ENCODE measurements at regions not wholly inside any gene's neighbourhood (a gene's known extent, or its start where the extent isn't known, plus 50 kb on each side); places are given as distances from the start of the nearest gene placed in this dataset.
"Not testable (repeated sequence)": the region's sequence is repeated elsewhere in the genome, so short reads cannot be mapped to it uniquely, and the experiment has no call there.

DNA sequence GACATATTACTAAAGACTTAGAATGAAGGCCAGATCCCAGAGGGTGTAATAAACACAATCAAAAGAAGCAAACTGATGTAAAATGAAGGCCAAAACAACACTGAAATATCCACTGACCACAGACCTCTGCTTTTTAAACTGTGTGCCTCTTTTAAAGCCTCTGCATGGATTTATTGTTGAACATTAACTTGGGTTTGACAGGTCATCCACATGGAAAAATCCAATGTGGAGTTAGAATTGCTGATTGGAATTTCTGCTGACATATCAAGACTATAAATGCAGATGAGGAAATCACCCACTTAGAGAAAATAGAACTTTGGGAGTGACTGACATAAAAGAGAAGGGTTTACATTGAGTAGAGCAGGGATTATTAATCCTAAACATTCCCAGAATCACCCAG, 853.9 kb upstream of the RAG2 start:
- H3K9me3 Mint-ChIP-seq, result peaks cover 5% of the 10 kb centered on the region
- H3K4me3 Mint-ChIP-seq, result no peak overlapping the region
- intact Hi-C loops (cut with micrococcal nuclease), result no loop called here
- H3K27ac Mint-ChIP-seq, result no peak overlapping the region
- no peak for DNase-seq
- no peaks in the 10 kb centered on the region for H3K27me3 Mint-ChIP-seq
- no peaks in the 10 kb centered on the region for H3K4me1 Mint-ChIP-seq
- H3K36me3 Mint-ChIP-seq (ENCODE audit: low read depth), result no peaks in the 10 kb centered on the region

DNA sequence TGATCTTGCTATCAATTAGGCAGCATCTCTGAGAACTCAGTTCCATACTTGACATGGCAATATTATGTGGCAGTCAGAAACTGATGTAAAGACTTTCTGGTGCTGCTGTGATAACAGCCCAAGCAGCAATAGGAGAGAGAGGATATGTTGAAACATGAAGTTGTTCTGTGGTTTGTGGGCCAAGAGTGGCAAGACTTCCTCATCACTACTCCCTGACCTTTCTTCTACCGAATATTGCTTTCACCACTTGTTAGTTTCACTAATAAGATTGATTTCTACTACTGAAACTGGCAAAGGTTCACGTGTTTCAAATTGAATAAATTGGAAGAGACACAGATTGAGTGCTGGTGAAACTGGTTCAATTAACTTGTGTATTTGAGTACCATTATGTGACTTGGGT, 852.6 kb upstream of the RAG2 start:
- H3K27me3 Mint-ChIP-seq, result no peaks in the 10 kb centered on the region
- DNase-seq, result no peak
- H3K9me3 Mint-ChIP-seq, result peaks cover 5% of the 10 kb centered on the region
- intact Hi-C loops (cut with micrococcal nuclease), result no loop called here
- no peaks in the 10 kb centered on the region for H3K36me3 Mint-ChIP-seq (ENCODE audit: low read depth)
- no peak overlapping the region for H3K4me3 Mint-ChIP-seq
- H3K27ac Mint-ChIP-seq, result no peak overlapping the region
- H3K4me1 Mint-ChIP-seq, result no peaks in the 10 kb centered on the region

DNA sequence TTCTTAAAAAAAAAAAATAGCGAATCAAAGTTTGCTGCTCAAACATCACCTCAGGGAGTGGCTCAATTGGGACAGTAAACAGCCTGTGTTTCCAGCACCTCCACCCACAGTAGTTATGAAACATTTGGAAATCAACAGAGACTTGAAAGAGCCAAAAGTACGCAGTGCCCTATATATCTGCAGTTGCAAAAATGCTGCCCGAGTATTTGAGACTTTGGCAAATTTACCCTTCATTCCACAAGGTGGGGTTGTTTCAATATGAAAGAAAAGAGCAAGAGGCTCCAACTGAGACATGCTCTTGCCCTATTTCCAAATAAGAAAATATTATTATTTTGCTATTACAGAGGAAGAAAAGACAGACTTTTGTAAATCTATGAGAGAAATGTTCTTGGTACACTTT, 851.1 kb upstream of the RAG2 start:
- Mint-ChIP-seq H3K4me1 (no peaks in the 10 kb centered on the region), H3K4me3 (no peak overlapping the region), H3K36me3 (ENCODE audit: low read depth) (no peaks in the 10 kb centered on the region), H3K27me3 (no peaks in the 10 kb centered on the region), H3K27ac (no peak overlapping the region), H3K9me3 (peaks cover 3% of the 10 kb centered on the region)
- intact Hi-C loops (cut with micrococcal nuclease), result no loop called here
- DNase-seq, result no peak

DNA sequence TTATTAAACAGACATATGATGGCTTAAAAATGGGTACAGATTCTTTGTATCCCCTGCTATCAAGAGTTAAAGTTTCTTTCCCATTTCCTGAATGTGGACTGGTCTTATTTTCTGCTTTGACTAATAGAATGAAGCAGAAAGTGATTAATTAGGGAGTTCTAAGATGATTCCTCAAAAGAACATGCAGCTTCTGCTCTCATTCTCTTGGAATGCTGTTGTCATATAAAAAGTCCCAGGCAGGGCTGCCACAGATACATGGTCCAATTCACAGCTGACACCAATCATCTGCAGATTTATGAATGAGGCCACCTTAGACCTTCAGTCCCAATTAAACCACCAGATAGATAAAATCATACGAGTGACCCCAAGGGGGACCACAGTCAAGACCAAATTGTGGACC, 844.5 kb upstream of the RAG2 start:
- Mint-ChIP-seq H3K4me1 (no peaks in the 10 kb centered on the region), H3K9me3 (no peaks in the 10 kb centered on the region), H3K27me3 (no peaks in the 10 kb centered on the region), H3K36me3 (ENCODE audit: low read depth) (no peaks in the 10 kb centered on the region), H3K27ac (no peak overlapping the region), H3K4me3 (no peak overlapping the region)
- intact Hi-C loops (cut with micrococcal nuclease), result no loop called here
- DNase-seq, result no peak

DNA sequence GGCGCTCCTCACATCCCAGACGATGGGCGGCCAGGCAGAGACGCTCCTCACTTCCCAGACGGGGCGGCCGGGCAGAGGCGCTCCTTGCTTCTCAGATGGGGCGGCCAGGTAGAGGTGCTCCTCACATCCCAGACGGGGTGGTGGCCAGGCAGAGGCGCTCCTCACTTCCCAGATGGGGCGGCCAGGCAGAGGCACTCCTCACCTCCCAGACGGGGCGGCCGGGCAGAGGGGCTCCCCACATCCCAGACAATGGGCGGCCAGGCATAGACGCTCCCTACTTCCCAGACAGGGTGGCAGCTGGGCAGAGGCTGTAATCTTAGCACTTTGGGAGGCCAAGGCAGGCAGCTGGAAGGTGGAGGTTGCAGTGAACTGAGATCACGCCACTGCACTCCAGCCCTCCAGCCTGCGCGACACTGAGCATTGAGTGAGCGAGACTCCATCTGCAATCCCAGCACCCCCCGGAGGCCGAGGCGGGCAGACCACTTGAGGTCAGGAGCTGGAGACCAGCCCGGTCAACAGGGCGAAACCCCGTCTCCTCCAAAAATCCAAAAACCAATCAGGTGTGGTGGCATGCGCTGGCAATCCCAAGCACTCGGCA, 833.7 kb upstream of the RAG2 start:
- DNase-seq; H3K4me3 Mint-ChIP-seq; intact Hi-C loops (cut with micrococcal nuclease); H3K4me1 Mint-ChIP-seq; H3K27me3 Mint-ChIP-seq; H3K9me3 Mint-ChIP-seq; H3K27ac Mint-ChIP-seq; H3K36me3 Mint-ChIP-seq (ENCODE audit: low read depth): not testable (repeated sequence)

DNA sequence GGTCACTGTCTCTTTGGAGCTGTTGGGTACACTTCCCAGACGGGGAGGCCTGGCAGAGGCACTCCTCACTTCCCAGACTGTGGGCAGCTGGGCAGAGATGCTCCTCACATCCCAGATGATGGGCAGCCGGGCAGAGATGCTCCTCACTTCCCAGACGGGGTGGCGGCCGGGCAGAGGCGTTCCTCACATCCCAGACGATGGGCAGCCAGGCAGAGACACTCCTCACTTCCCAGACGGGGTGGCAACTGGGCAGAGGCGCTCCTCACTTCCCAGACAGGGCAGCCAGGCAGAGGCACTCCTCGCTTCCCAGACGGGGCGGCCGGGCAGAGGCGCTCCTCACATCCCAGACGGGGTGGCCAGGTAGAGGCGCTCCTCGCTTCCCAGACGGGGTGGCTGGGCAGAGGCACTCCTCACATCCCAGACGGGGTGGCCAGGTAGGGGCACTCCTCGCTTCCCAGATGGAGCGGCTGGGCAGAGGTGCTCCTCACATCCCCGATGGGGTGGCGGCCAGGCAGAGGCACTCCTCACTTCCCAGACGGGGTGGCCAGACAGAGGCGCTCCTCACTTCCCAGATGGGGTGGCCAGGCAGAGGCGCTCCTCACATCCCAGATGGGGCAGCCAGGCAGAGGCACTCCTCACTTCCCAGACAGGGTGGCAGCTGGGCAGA, 833.1 kb upstream of the RAG2 start:
- H3K9me3 Mint-ChIP-seq; H3K4me3 Mint-ChIP-seq; H3K27ac Mint-ChIP-seq; DNase-seq; intact Hi-C loops (cut with micrococcal nuclease); H3K27me3 Mint-ChIP-seq; H3K36me3 Mint-ChIP-seq (ENCODE audit: low read depth); H3K4me1 Mint-ChIP-seq: not testable (repeated sequence)

DNA sequence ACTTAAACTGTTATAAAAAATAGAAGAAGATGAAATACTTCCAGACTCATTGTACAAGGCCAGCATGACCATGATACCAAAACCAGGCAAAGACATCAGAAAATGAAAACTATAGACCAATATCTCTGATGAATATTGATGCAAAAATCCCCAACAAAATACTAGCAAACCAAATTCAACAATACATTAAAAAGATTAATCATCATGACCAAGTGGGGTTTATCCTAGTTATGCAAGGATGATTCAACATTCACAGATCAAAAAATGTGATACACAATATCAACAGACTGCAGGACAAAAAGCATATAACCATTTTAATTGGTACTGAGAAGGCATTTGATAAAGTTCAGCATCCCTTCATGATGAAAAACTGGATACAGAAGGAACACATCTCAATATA, 824.5 kb upstream of the RAG2 start:
- H3K9me3 Mint-ChIP-seq, result peaks cover 3% of the 10 kb centered on the region
- no peaks in the 10 kb centered on the region for H3K36me3 Mint-ChIP-seq (ENCODE audit: low read depth)
- H3K27ac Mint-ChIP-seq, result no peak overlapping the region
- no peak overlapping the region for H3K4me3 Mint-ChIP-seq
- H3K27me3 Mint-ChIP-seq, result no peaks in the 10 kb centered on the region
- no peaks in the 10 kb centered on the region for H3K4me1 Mint-ChIP-seq
- intact Hi-C loops (cut with micrococcal nuclease), result no loop called here
- no peak for DNase-seq

DNA sequence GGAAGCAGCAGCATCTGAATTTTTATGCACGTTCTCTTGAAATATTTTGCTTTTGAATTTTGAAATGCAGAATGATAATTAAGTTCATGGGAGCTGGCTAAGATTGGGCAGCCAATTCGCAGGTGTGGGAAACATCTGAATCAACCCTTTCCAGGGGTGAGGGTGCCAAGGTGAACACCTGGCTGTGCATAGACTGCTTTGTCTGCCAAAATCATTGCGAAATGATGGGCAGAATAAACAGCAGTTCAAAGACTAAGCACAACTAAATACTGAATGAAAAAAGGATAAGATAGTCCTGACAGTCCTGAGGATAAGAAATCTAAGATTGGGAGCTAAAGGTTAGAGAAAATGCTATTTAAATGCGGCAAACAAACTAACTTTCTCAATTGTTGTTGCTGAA, 813.3 kb upstream of the RAG2 start:
- no peak overlapping the region for H3K4me3 Mint-ChIP-seq
- no peaks in the 10 kb centered on the region for H3K36me3 Mint-ChIP-seq (ENCODE audit: low read depth)
- peaks cover 3% of the 10 kb centered on the region for H3K9me3 Mint-ChIP-seq
- H3K27me3 Mint-ChIP-seq, result no peaks in the 10 kb centered on the region
- no peak overlapping the region for H3K27ac Mint-ChIP-seq
- no peaks in the 10 kb centered on the region for H3K4me1 Mint-ChIP-seq
- intact Hi-C loops (cut with micrococcal nuclease), result no loop called here
- DNase-seq, result no peak

DNA sequence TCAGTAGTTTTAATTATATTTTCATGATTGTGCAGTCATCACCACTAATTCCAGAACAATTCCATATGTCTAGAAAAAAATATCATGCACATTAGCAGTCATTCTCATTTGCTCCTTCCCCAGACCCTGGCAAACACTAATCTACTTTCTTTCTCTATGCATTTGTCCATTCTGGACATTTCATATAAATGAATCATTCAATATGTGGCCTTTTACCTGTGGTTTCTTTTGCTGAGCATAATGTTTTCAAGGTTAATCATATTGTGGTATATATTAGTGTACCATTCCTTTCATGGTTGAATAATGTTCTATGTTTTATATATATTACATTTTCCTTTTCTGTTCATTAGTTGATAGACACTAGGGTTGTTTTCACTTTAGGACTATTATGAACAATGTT, 811.1 kb upstream of the RAG2 start:
- Mint-ChIP-seq H3K36me3 (ENCODE audit: low read depth) (no peaks in the 10 kb centered on the region), H3K4me1 (no peaks in the 10 kb centered on the region), H3K27ac (no peak overlapping the region), H3K9me3 (peaks cover 3% of the 10 kb centered on the region), H3K4me3 (no peak overlapping the region), H3K27me3 (no peaks in the 10 kb centered on the region)
- intact Hi-C loops (cut with micrococcal nuclease), result no loop called here
- DNase-seq, result no peak

DNA sequence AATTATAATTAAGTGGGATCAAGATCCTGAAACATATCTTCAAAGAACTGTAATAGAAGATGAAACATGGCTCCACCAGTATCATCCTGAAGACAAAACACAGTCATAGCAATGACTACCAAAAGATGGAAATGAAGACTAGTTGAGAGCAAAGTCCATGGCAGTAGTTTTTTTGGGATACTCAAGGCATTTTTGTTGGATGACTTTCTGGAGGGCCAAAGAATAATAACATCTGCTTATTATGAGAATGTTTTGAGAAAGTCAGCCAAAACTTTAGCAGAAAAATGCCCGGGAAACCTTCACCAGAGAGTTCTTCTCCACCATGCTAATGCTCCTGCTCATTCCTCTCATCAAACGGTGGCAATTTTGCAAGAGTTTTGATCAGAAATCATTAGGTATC, 809.4 kb upstream of the RAG2 start:
- no peaks in the 10 kb centered on the region for H3K36me3 Mint-ChIP-seq (ENCODE audit: low read depth)
- H3K4me3 Mint-ChIP-seq, result no peak overlapping the region
- H3K27ac Mint-ChIP-seq, result no peak overlapping the region
- intact Hi-C loops (cut with micrococcal nuclease), result no loop called here
- no peaks in the 10 kb centered on the region for H3K27me3 Mint-ChIP-seq
- peaks cover 3% of the 10 kb centered on the region for H3K9me3 Mint-ChIP-seq
- no peaks in the 10 kb centered on the region for H3K4me1 Mint-ChIP-seq
- DNase-seq, result no peak

DNA sequence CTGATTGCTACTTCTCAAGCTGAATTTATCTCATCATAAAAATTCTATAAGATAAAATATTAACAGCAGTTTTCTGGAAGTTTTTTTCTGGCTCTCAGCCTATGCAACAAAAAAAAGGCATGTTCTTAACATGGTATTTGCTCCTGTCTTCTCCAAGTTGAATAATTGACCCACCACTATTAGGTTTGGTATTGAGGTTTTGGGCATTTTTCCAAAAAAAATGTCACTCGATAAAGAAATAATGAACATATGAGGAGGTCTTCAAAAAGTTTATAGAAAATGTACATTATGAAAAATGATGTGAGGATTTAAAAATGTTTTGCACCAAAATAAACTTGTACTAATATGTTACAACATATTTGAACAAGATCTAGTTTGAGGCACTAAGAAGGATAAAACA, 808.6 kb upstream of the RAG2 start:
- Mint-ChIP-seq H3K4me3 (no peak overlapping the region), H3K4me1 (no peaks in the 10 kb centered on the region), H3K9me3 (peaks cover 3% of the 10 kb centered on the region), H3K27me3 (no peaks in the 10 kb centered on the region), H3K27ac (no peak overlapping the region), H3K36me3 (ENCODE audit: low read depth) (no peaks in the 10 kb centered on the region)
- DNase-seq, result no peak
- intact Hi-C loops (cut with micrococcal nuclease), result no loop called here

DNA sequence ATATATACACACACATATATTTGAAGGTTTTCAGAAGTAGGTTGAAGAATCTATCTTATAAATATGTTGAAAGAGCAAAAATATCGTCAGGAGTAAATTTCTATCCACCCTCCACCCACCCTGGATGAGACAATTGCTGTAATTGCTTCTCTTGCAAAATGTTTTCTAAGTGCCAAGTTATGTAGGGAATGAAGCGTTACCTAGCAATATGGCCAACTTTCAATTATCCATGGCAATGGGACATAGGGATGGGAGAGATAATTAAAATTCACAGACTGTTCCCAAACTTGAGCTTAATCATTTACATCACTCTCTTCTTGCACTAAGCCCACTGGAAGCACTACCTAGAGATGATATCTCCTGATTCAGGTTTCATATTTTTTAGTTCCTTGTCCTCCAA, 806.2 kb upstream of the RAG2 start:
- Mint-ChIP-seq H3K4me1 (no peaks in the 10 kb centered on the region), H3K9me3 (peaks cover 3% of the 10 kb centered on the region), H3K27me3 (no peaks in the 10 kb centered on the region), H3K27ac (no peak overlapping the region), H3K36me3 (ENCODE audit: low read depth) (no peaks in the 10 kb centered on the region), H3K4me3 (no peak overlapping the region)
- intact Hi-C loops (cut with micrococcal nuclease), result no loop called here
- no peak for DNase-seq

DNA sequence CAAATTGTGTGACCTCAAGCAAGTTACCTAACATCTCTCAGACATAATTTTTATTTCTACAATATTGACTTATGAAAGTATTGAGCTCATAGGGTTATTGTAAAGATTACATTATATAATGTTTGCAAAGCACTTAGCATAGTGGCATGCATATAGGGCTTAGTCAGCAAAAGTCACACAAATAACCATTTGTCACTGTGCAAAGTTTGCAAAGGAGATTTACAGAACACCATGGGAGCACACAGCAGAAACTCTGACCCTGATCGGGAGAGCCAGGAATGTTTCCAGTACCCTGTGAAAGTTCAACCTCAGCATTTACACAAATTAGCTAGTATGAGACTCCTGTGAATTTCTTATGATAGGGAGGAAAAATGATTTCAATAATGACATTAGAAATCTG, 804.6 kb upstream of the RAG2 start:
- H3K36me3 Mint-ChIP-seq (ENCODE audit: low read depth), result no peaks in the 10 kb centered on the region
- no peak overlapping the region for H3K27ac Mint-ChIP-seq
- no peak overlapping the region for H3K4me3 Mint-ChIP-seq
- DNase-seq, result no peak
- intact Hi-C loops (cut with micrococcal nuclease), result no loop called here
- no peaks in the 10 kb centered on the region for H3K27me3 Mint-ChIP-seq
- no peaks in the 10 kb centered on the region for H3K9me3 Mint-ChIP-seq
- no peaks in the 10 kb centered on the region for H3K4me1 Mint-ChIP-seq

DNA sequence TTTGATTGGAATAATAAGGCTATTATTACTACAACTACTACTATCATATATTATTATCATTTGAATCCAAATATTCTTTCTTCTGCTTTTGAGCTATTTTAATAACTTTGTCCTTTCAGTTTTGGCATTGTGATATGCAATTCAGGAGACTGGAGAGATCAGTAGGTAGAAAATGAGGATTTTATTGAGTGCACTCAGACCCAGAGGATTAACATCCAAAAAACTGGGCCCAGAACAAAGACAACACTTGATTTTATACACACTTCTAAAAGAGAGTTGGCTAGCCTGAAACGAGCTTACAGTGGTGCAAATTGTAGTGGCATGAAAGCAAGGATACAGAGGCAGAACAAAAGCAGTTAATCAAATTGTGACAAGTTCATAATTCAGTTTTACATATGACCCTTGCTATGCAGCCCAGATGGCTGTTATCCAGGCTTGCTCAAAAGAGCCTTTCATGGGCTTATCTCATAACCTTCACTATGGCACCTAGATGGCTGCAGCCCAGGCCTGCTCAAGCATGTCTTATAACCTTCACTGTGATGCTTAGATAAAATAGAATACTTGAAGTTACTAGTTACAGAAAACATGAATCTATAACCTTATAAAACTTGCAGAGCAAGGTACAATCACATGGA, 796.3 kb upstream of the RAG2 start:
- no peak for DNase-seq
- Mint-ChIP-seq H3K27me3 (no peaks in the 10 kb centered on the region), H3K4me3 (no peak overlapping the region), H3K36me3 (ENCODE audit: low read depth) (no peaks in the 10 kb centered on the region), H3K9me3 (peaks cover 11% of the 10 kb centered on the region), H3K27ac (no peak overlapping the region), H3K4me1 (no peaks in the 10 kb centered on the region)
- intact Hi-C loops (cut with micrococcal nuclease), result no loop called here

DNA sequence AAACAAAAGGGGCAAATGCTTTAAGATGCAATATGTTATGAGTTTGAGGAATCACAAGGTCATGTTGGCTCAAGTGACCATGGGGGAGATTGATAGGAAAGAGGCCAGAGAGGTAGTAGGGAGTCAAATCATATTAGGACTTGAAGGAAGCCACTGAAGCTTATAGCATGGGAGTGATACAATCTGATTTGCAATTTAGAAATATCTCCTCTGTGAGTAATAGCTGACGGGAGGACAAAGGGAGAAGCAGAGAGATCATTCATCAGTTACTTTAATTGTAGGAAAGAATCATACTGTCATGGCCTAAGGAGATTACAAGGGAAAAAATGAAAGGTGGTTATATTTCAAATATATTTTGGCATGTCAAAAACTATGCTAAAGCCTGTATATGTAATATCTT, 793.6 kb upstream of the RAG2 start:
- no peaks in the 10 kb centered on the region for H3K4me1 Mint-ChIP-seq
- peaks cover 11% of the 10 kb centered on the region for H3K9me3 Mint-ChIP-seq
- no peak for DNase-seq
- no peak overlapping the region for H3K4me3 Mint-ChIP-seq
- no peaks in the 10 kb centered on the region for H3K36me3 Mint-ChIP-seq (ENCODE audit: low read depth)
- H3K27ac Mint-ChIP-seq, result no peak overlapping the region
- H3K27me3 Mint-ChIP-seq, result no peaks in the 10 kb centered on the region
- intact Hi-C loops (cut with micrococcal nuclease), result no loop called here
